ENCODE measurements at regions not wholly inside any gene's neighbourhood (a gene's known extent, or its start where the extent isn't known, plus 50 kb on each side); places are given as distances from the start of the nearest gene placed in this dataset.

DNA sequence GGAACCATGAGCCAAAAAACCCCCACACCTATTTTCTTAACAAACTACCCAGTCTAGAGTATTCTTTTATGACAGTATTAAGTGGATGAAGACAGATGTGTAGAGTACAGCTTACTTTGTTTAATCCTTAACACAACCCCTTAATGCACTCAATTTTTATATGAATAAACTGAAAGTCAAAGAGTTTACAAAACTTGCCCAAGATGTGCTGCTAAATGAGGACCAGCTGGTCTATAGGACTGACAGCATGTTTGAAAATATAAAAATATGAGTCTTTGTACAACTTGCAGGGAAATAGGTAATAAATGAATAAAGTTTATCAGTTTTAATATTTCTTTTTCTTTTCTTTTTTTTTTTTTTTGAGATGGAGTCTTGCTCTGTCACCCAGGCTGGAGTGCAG, 102.3 kb downstream of the ZFY start:
- Histone ChIP-seq H2AFZ (ENCODE audit: low read depth, low read length) (no peak overlapping the region), H4K20me1 (ENCODE audit: insufficient read depth, low read length) (no peaks in the 10 kb centered on the region), H3K9me3 (ENCODE audit: insufficient read depth, low read length, severe bottlenecking) (no peaks in the 10 kb centered on the region), H3K9ac (ENCODE audit: low read depth, low read length) (no peak overlapping the region), H3K36me3 (ENCODE audit: insufficient read depth, low read length) (no peaks in the 10 kb centered on the region), H3K4me2 (ENCODE audit: insufficient read depth, low read length) (no peak overlapping the region), H3K27ac (ENCODE audit: low read length) (no peak overlapping the region), H3K27me3 (ENCODE audit: insufficient read depth, low read length, poor library complexity) (no peaks in the 10 kb centered on the region), H3K4me1 (ENCODE audit: insufficient read depth, low read length) (no peaks in the 10 kb centered on the region), H3K79me2 (ENCODE audit: insufficient read depth, low read length) (no peaks in the 10 kb centered on the region), H3K4me3 (ENCODE audit: low read depth in 1 of 2, low read length in 2 of 2) (no peak overlapping the region)
- TF ChIP-seq, protein P1, sequence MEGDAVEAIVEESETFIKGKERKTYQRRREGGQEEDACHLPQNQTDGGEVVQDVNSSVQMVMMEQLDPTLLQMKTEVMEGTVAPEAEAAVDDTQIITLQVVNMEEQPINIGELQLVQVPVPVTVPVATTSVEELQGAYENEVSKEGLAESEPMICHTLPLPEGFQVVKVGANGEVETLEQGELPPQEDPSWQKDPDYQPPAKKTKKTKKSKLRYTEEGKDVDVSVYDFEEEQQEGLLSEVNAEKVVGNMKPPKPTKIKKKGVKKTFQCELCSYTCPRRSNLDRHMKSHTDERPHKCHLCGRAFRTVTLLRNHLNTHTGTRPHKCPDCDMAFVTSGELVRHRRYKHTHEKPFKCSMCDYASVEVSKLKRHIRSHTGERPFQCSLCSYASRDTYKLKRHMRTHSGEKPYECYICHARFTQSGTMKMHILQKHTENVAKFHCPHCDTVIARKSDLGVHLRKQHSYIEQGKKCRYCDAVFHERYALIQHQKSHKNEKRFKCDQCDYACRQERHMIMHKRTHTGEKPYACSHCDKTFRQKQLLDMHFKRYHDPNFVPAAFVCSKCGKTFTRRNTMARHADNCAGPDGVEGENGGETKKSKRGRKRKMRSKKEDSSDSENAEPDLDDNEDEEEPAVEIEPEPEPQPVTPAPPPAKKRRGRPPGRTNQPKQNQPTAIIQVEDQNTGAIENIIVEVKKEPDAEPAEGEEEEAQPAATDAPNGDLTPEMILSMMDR (IDR thresholded peaks at IDR 0.05; ENCODE audit: borderline replicate concordance, extremely low read depth, low read length, poor library complexity, severe bottlenecking): no peak
- TF ChIP-seq EZH2 (IDR thresholded peaks at IDR 0.05; ENCODE audit: borderline replicate concordance, low read depth, low read length, severe bottlenecking): no peak
- ATAC-seq (ENCODE audit: insufficient read depth, low read depth) (no peak), DNase-seq (no peak)

DNA sequence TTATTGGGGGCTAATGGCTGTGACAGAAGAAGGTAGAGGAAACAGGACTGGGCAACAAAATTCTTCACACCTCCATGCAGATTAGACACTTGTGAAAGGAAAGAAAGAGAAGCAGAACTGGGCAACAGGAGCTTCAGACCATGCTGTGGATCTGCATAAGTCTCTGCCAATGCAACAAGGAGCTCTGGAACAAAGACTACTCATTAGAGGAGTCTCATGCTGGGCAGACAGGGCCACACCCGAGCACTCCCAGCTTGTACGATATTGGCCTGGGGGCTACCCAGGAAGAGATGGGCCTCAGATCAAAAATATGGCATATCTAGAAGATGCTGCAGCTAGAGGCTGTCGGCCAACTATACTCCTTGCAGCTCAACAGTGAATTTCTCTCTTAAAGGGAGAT, 105.2 kb downstream of the ZFY start:
- H3K4me1 ChIP-seq (ENCODE audit: insufficient read depth, low read length): no peaks in the 10 kb centered on the region

DNA sequence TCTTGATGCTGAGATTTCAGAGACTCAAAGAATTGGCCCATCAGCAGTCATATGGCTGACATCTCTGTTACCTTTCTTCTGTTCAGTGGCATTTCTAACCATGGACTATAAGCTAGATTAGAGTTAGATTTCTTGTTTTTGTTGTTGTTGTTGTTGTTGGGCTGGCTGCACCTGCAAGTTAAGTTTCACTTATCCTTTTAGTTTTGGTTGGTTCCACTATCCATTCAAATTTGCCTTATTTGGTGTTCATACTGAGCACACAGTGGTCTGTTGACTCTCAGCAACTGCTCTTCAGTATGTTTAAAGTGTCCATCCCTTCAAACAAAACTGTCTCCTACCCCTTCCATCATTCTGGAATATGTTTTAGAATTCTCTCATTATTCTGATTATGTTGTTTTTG, 106.8 kb downstream of the ZFY start:
- H3K27me3 ChIP-seq (ENCODE audit: insufficient read depth, low read length, poor library complexity): no peaks in the 10 kb centered on the region
- H4K20me1 ChIP-seq (ENCODE audit: insufficient read depth, low read length): no peaks in the 10 kb centered on the region
- H3K36me3 ChIP-seq (ENCODE audit: insufficient read depth, low read length): no peaks in the 10 kb centered on the region
- no peak overlapping the region for H2AFZ ChIP-seq (ENCODE audit: low read depth, low read length)
- H3K9ac ChIP-seq (ENCODE audit: low read depth, low read length): no peak overlapping the region
- no peak for ATAC-seq (ENCODE audit: insufficient read depth, low read depth)
- no peak overlapping the region for H3K4me2 ChIP-seq (ENCODE audit: insufficient read depth, low read length)
- H3K27ac ChIP-seq (ENCODE audit: low read length): no peak overlapping the region
- H3K9me3 ChIP-seq (ENCODE audit: insufficient read depth, low read length, severe bottlenecking): no peaks in the 10 kb centered on the region
- no peak for DNase-seq
- no peaks in the 10 kb centered on the region for H3K4me1 ChIP-seq (ENCODE audit: insufficient read depth, low read length)
- TF ChIP-seq, protein P1 (IDR thresholded peaks at IDR 0.05; ENCODE audit: borderline replicate concordance, extremely low read depth, low read length, poor library complexity, severe bottlenecking): no peak
- no peak for TF ChIP-seq EZH2 (IDR thresholded peaks at IDR 0.05; ENCODE audit: borderline replicate concordance, low read depth, low read length, severe bottlenecking)
- no peak overlapping the region for H3K4me3 ChIP-seq (ENCODE audit: low read depth in 1 of 2, low read length in 2 of 2)
- H3K79me2 ChIP-seq (ENCODE audit: insufficient read depth, low read length): no peaks in the 10 kb centered on the region

More for the DNA sequence above, 105.2 kb downstream of the ZFY start:
- Histone ChIP-seq H3K79me2 (ENCODE audit: insufficient read depth, low read length) (no peaks in the 10 kb centered on the region), H3K27me3 (ENCODE audit: insufficient read depth, low read length, poor library complexity) (no peaks in the 10 kb centered on the region), H3K36me3 (ENCODE audit: insufficient read depth, low read length) (no peaks in the 10 kb centered on the region), H2AFZ (ENCODE audit: low read depth, low read length) (no peak overlapping the region), H3K27ac (ENCODE audit: low read length) (no peak overlapping the region), H3K4me2 (ENCODE audit: insufficient read depth, low read length) (no peak overlapping the region), H3K4me3 (ENCODE audit: low read depth in 1 of 2, low read length in 2 of 2) (no peak overlapping the region), H4K20me1 (ENCODE audit: insufficient read depth, low read length) (no peaks in the 10 kb centered on the region), H3K9ac (ENCODE audit: low read depth, low read length) (no peak overlapping the region), H3K9me3 (ENCODE audit: insufficient read depth, low read length, severe bottlenecking) (no peaks in the 10 kb centered on the region)
- no peak for ATAC-seq (ENCODE audit: insufficient read depth, low read depth)
- TF ChIP-seq, protein P1 (IDR thresholded peaks at IDR 0.05; ENCODE audit: borderline replicate concordance, extremely low read depth, low read length, poor library complexity, severe bottlenecking): no peak
- TF ChIP-seq EZH2 (IDR thresholded peaks at IDR 0.05; ENCODE audit: borderline replicate concordance, low read depth, low read length, severe bottlenecking): no peak
- DNase-seq: no peak

DNA sequence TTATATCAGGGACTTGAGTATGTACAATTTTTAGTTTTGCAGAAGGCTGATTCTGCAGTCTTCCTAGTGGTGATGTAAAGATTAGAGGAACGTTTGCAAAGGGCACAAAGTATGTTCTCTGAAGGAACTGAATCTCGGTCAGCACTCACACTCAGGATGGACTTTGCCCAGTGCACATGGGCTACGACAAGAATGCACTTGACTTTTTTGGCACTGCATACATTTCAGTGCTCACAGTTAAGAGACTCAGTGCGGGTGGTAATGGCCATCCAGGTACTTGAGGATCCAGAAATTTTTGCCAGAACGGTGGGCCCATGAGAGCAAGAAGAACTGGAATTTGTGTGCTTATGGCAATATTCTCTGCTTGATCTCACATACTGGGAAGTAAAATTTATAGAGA, 107.7 kb downstream of the ZFY start:
- Histone ChIP-seq H3K4me2 (ENCODE audit: insufficient read depth, low read length) (no peak overlapping the region), H2AFZ (ENCODE audit: low read depth, low read length) (no peak overlapping the region), H3K9ac (ENCODE audit: low read depth, low read length) (no peak overlapping the region), H3K27ac (ENCODE audit: low read length) (no peak overlapping the region), H3K36me3 (ENCODE audit: insufficient read depth, low read length) (no peaks in the 10 kb centered on the region), H4K20me1 (ENCODE audit: insufficient read depth, low read length) (no peaks in the 10 kb centered on the region), H3K79me2 (ENCODE audit: insufficient read depth, low read length) (no peaks in the 10 kb centered on the region), H3K27me3 (ENCODE audit: insufficient read depth, low read length, poor library complexity) (no peaks in the 10 kb centered on the region), H3K4me1 (ENCODE audit: insufficient read depth, low read length) (no peaks in the 10 kb centered on the region), H3K4me3 (ENCODE audit: low read depth in 1 of 2, low read length in 2 of 2) (no peak overlapping the region), H3K9me3 (ENCODE audit: insufficient read depth, low read length, severe bottlenecking) (no peaks in the 10 kb centered on the region)
- ATAC-seq (ENCODE audit: insufficient read depth, low read depth) (no peak), DNase-seq (no peak)
- TF ChIP-seq, protein P1 (IDR thresholded peaks at IDR 0.05; ENCODE audit: borderline replicate concordance, extremely low read depth, low read length, poor library complexity, severe bottlenecking): no peak
